Suppressor macrophage treated with lipopolysaccharide for 4 hours (primary cell): ENCODE measurements at regions not wholly inside any gene's neighbourhood (a gene's known extent, or its start where the extent isn't known, plus 50 kb on each side); places are given as distances from the start of the nearest gene placed in this dataset.
"Not testable (repeated sequence)": the region's sequence is repeated elsewhere in the genome, so short reads cannot be mapped to it uniquely, and the experiment has no call there.

ENCODE experiments used
- DNase-seq: peaks from one replicate; pipeline ENCODE4 v3.0.0-alpha.2; 2020

DNA sequence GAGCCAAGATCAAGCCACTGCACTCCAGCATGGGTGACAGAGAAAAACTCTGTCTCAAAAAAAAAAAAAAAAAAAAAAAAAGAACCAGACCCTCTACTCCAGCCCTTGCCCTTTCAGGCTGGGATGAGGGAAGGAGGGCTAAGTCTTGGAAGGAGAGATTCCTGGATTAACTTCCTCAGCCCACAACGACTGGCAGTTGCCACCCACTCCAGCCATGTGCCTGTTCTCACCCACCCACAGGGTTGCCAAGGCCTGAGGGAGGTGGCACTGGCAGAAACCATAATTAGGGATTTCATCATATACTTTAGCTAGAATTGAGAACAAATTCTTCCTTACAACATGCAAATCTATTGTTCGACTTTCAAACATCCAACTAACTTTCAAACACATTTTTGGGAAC, 87.8 kb upstream of the SLC30A5 start:
- no peak for DNase-seq

DNA sequence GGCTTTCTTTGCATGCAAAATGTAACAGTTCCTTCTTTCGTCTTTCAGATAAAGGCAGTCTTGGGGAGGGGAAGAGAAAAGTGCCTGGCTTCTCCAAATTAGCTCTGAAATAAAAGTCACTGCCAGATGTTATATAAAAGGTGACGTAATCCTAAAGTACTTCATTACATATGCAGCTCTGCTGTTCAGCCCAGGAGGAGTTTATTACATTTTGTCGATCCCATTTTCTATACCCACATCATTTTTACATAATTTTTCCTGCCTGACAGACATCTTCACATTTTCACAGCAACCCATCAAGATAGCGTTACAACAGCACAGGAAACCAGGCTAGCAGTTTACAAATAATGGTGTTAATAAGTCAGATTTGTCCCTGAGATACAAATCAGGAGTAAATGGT, 86.7 kb upstream of the SLC30A5 start:
- no peak for DNase-seq

DNA sequence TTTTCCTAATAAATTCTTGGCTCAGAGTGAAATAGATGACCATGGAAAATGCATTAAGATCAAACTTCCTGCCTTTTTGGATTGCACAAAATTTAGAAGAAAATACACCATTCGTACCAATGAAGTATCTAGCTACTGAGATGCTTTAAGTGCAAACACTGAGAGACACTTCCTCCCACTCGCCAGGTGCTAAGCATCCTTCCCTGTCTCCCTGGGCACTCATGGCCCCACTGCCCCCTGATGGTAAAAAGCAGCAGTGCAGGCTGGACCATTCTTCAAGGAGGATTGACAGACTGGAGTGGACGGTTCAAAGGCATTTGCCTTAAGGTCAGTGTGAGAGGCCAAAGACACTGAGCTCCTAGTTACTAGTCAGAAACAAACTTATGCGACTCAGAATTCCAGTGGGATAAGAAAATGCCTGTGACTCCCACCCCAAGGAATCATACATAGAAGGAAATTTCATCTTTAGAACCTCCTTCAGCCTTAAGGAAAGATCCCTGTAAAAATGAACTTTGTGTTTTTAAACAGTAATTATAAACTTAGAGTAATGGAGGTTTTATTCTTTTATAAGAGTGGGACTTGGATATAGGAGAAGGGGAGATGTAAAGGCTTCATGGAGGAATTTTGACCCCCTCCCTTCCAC, 86.0 kb upstream of the SLC30A5 start:
- DNase-seq: peak; percentile 45

DNA sequence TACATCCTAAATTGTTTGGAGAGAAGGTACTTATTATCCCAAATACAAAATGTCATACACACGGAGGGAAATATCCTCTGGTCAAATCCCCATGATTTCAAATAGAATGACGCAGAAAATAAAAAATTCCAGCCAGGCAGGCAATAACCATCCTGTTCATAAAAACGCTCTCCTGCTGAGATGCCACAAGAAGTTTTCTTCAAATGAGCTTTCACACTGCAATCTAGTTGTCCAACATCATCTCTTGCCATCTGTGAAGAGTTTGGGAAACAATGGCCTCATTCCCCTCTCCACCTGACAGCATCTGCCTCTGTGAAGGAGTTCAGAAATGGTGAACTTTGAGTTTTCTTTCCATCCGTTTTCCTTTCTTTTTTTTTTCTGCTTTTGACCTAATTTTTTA, 83.3 kb upstream of the SLC30A5 start:
- DNase-seq: no peak

DNA sequence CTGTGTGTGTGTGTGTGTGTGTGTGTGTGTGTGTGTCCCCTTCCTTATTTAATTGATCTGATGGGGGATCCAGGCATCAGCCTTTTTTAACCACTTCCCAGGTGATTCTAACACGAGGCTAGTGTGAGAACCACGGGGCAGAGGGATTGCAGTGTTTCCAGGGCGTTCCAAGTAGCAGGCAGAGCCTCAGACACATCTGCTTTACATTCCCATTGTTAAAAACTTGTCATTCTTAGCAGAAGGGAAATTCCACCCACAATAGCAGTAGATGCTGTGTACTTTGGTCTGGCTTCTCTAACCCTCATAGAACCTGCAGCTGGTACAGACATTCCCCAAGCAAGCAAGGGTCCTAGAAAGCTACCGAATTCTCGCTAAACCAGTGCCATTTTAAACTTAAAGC, 81.9 kb upstream of the SLC30A5 start:
- DNase-seq: no peak

DNA sequence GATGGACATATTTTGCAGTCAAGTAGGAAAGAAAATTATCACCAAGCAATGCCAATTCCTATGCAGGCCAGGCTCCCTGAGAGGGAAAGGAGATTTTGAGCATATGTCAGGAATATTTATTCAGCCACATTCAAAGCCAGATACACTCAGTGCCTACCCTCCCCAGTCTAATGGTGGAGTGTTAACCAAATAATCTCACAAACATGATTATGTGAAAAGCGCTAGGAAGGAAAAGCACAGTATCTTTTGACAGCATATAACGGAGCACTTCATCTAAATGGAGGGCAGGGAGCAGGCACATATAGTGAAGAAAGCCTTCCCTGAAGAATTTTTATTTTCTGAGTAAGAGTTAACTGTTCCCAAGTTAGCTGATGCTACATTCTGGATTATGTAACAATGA, 80.3 kb upstream of the SLC30A5 start:
- DNase-seq: no peak

DNA sequence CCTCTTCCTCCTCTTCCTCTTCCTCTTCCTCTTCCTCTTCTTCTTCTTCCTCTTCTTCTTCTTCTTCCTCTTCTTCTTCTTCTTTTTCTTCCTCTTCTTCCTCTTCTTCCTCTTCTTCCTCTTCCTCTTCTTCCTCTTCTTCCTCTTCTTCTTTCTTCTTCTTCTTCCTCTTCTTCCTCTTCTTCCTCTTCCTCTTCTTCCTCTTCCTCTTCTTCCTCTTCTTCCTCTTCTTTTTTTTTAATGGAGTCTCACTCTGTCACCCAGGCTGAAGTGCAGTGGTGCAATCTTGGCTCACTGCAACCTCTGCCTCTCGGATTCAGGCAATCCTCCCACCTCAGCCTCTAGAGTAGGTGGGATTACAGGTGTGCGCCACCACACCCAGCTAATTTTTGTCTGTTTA, 79.8 kb upstream of the SLC30A5 start:
- not testable (repeated sequence) for DNase-seq

DNA sequence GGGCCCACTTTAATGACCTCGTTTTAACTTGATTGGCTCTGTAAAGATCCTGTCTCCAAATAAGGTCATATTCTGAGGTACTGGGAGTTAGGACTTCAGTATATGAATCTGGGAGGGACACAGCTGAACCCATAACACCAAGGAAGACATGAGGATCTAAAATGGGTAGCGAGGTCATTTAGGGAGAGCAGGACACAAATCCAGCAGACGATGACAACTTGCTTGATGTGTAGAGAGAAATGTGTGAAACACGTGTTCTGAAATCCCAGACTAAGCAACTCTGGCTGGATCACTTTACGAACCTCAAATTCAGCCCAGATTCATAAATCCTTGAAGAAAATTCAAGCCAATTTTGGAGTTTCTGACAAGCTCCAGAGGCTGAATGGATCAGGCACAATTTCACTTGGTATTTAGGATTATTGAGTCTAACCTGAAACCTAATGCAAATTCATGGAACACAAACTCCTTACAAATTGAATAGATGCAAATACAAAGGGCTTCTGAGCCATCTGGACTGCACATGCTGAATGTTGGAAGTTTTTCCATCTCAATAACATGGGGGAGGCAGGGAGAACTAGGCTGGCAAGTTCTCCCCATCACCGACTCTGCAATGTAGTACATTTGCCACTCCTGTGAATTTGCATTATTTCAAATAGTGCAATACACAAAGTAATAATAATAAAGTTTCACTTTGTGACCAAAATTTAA, 74.0 kb upstream of the SLC30A5 start:
- no peak for DNase-seq

DNA sequence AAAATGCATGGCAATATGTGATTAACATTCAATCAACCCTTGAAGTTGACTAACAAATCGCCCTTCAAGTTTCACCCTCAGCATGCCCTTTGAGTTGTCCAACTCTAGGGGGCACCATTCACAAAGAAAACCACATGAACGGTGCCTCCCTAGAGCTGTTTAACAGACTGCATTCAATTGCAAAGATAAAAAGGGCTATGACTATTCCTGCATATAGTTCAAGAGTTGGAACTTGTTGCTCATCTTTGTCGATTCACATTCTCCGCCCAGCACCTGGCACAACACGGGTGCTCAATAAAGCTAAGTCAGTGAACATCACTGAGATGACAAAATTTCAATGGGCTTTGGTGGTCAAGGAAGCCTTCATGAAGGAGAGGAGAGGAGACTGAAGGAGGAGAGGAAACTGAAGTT, 69.6 kb upstream of the SLC30A5 start:
- DNase-seq: peak; percentile 32

DNA sequence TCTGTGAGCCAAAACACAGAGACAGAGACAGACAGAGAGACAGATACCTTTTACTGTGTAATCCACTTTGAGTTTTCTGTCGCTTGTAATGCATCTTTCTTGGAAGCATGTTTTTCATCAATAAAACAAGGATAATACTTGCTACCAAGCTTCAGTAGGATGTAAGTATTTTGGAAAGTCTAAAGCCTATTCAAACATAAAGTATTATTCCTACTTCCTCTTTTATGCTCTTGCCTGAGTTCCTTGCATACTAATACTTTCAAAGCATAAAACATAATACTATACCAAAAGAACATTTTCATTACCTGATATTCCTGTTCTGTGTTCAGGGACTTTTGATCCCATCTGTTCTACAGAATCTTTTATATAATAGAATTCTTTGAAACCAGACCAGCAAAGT, 64.5 kb upstream of the SLC30A5 start:
- no peak for DNase-seq

DNA sequence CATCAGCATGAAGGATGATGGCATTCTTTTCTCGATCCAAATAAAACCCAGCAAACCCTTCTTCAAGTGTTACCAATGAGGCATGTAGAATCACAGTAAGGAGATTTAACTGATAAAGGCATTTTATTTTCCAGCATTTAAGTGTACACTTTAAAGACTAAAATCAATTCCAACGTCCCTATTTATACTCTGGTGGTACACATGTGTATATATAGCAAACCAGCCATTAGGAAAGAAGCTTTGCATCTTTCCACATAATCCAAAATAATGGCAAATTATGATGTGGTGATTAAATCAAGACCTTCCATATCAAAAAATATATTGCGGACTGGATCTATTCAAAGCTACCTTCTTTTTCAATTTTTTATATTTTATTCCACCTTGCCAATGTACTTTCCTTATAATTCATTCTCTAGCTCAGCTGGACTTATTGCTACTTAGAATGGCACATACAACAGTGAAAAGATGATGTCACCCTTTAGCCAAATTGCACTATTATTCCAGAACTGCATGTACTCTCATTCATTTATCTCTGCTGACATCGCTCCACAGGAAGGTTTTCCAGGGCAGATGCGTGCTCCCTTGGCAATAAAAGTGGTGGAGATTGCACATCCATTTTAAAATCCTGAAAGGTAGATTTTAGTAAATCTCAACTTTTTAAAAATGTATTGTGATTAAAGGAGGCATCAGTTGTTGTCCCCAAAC, 63.3 kb upstream of the SLC30A5 start:
- DNase-seq: no peak

DNA sequence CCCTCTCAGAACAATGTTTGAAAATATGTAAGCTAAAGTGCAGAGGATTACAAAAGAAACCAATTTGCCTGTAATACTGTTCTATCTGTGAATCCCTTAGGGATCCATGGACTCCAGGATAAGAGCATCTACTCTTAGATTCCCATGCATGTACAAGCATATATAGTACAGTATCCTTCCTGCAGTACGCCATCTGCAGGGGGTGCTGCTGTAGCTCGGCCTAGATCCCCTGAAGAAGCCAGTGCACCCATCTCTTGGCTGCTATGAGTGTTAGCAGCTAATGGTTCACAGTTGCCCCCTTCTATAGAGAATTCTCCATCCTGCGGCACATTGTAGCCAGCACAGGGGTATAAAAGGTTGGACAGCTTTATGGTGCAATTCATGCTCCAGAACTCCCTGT, 61.8 kb upstream of the SLC30A5 start:
- no peak for DNase-seq

DNA sequence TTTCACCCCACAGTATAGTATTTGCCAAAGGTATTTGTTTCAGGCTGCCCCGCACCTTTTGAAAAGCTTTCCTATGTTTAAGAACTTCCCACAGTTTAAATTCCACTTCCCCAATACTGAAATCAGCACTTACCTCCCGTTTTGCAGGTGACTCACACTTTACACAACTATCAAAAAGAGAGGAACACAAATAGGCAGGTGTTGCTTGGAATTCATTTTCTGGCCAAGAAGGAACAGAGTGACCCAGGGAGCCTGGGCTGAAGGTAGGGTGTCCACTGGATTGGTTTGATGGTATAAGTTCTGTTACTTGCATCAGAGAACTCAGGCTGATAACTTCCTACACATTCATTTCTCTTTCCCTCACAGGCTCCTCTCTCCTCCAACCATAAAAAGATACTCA, 60.1 kb upstream of the SLC30A5 start:
- no peak for DNase-seq

DNA sequence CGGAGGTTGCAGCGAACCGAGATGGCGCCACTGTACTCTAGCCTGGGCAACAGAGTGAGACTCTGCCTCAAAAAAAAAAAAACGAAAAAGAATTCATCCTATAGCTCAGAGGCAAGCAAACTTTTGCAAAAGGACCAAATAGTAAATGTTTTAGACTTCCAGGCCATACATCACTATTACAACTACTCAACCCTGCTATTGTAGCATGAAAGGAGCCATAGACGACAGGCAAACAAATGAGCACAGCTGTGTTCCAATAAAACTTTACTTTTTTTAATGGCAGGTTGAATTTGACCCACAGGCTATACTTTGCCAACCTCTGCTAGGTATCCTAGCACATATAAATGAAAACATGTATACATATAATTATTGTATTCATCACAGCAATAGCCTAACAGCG, 58.9 kb upstream of the SLC30A5 start:
- no peak for DNase-seq

DNA sequence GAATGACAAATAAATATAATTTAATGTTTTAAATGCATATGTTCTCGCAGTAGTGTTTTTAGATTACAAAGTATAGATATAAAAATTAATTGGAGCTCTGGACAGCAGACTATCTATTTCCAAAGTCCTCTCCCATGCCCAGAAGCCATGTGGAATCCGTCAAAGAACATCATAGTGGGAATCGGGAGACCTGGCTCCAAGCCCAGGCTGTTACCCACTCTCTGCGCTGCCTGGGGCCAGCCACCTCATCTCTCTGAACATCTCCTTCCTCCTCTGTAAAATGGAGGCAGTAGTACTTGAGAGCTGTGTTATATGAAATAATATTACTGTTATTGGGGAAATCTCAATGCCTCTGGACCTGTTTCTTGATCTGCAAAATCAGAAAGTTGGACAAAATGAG, 58.1 kb upstream of the SLC30A5 start:
- DNase-seq: no peak

DNA sequence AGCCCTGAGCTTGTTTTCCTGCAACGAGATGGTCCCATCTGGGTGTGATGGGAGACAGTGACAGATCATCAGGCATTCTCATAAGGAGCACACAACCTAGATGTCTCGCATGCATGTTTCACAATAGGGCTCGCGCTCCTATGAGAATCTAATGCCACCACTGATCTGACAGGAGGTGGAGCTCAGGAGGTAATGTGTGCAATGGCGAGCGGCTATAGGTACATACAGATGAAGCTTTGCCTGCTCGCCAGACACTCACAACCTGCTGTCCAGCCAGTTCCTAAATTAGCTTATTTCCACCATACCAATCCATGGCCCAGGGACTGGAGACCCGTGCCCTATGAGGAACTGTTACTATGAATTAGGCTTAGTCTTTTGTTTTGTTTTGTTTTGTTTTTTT, 55.3 kb upstream of the SLC30A5 start:
- DNase-seq: no peak

DNA sequence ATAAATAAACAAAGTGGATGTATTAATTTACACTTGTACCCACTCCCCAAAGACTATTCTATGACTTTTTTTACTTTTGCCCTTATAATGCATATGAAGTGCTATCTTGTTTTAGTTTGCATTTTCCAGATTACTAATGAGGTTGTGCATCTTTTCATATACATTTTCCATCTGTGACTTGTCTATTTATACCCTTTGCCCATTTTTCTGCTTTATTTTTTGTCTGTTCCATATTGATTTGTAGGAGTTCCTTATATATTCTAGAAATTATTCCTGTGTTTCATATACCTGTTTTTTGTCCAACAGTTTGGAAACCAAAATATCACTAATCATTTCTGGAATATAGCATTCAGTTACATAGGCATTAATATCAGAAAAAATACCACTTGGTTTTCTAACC, 54.0 kb upstream of the SLC30A5 start:
- DNase-seq: no peak

DNA sequence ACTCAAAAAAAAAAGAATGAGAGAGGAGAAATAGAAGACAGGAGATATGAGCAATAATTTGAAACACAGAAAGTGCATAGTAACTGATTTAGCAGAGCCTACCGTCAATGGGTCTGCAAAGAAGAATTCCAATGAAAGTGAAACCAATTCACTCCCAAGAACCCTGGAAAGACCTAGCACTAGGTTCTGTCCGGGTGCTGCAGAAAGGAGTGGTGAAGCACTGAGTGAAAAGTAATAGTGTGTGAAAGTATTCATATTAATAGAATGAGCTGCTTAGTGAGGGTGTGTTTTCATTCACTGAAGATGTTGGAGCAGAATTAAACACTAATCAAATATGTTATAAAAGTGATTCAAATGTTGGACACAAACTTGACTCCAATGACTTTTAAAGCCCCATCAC, 51.3 kb upstream of the SLC30A5 start:
- DNase-seq: no peak

DNA sequence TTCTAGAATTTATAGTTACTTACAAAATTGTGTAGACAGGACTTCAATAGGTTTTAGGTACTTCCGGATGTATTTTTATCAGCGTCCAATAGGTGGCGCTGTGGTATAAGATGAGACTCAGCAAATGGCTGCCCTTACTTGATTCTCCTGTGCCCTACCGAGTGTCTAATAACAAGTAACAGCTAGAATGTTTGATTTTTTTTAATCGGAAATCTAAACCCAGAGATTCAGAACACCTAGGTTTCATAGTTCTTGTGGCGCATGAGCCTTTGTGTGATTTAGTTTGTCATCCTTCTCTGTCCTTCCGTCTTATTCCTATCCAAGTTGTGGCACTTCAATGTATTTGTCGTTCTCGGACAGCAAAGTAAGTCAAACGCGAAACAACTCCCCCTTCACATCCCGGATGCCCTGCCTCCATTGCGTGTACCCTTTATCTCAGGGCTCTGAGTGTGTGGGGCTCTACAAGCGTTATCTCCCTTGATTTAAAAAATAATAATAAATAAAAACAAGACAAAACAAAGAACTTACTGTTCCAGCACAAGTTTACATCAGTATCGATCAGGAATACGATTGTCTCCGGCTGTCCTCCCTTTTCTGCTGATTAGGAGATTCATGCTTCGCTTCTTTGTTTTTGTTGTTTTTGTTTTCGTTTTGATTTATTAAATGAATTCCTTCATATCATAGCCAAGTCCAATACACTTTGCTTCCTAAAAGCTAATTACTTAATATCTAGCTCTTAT, 50.7 kb upstream of the SLC30A5 start:
- peak; percentile 88 for DNase-seq

DNA sequence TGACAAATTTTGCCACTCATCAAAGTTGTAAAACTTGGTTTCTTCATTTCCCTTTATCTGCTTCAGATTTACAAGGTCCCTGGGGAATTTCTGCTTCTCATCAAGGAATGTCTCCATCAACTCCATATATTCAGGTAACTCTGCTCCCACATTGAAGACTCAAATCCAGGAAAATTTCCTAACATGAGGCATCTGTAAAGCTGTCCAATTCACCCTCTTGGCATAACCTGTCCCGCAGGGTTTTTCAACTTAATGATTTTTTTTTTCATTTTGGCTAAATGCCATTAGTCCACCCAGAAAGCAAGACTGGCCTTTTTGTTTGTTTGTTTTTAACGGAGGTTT, 50.2 kb upstream of the SLC30A5 start:
- no peak for DNase-seq
